HepG2 (cell line): ENCODE measurements at regions not wholly inside any gene's neighbourhood (a gene's known extent, or its start where the extent isn't known, plus 50 kb on each side); places are given as distances from the start of the nearest gene placed in this dataset.

Experiments used
- ATAC-seq: fragments of 200-7000 bp; cut with Tn5 transposase; 3 replicates; pipeline ENCODE4 v1.9.1; 2020; ENCODE audit warnings: mild to moderate bottlenecking, moderate library complexity
- BruUV-seq: library from RNA; stranded (reverse); fragments of 400-500 nt; replicated peaks from 2 replicates; lab custom pipeline; 2021; lab: Mats Ljungman, UMichigan
- CTCF ChIA-PET: fragments of 300-600 bp; formaldehyde crosslinking; extraction: SDS; loops from one replicate; lab custom pipeline; 2021; ENCODE audit warnings: low total read pairs, inconsistent platforms, low intra/inter-chr PET ratio; lab: Yijun Ruan, JAX
- POLR2A ChIA-PET: fragments of 350-600 bp; sonication (Branson Sonifier 250); formaldehyde crosslinking; loops from one replicate; lab custom pipeline; 2020; ENCODE audit warnings: antibody characterized with exemption, inconsistent platforms; lab: Yijun Ruan, JAX
- DNase-seq: peaks from one replicate; pipeline ENCODE4 v3.0.0-alpha.2; 2015; ENCODE audit warnings: low spot score
- FAIRE-seq: peaks from 3 replicates; lab custom pipeline; 2011; peaks lifted over from hg19 to GRCh38; lab: Jason Lieb, UNC
- H2AFZ ChIP-seq: one replicate; pipeline ENCODE4 v1.6.1; 2011; ENCODE audit warnings: low read length, inconsistent platforms
- H3K27ac ChIP-seq: fragments of 300-600 bp; 3 replicates; pipeline ENCODE4 v1.8.0; 2011; ENCODE audit warnings: mixed run types, mild to moderate bottlenecking, mixed read lengths, low read length, inconsistent platforms; ENCODE audit not compliant: insufficient read depth; ENCODE audit errors: extremely low read length
- H3K27me3 ChIP-seq, 2 experiments: fragments of 200-600 bp in 1 of 2; 2 replicates in 1 of 2; 3 replicates in 1 of 2; pipeline versions ENCODE4 v1.6.0 to v1.8.0; 2011; ENCODE audit warnings: low read length in 2 of 2, mild to moderate bottlenecking in 2 of 2, moderate library complexity in 2 of 2, inconsistent platforms in 1 of 2; ENCODE audit not compliant: insufficient read depth in 2 of 2, control insufficient read depth in 1 of 2
- H3K36me3 ChIP-seq, 2 experiments: fragments of 200-600 bp in 1 of 2; replicated peaks in 1 of 2; 2 replicates in 1 of 2; 3 replicates in 1 of 2; pipeline versions ENCODE4 v1.5.1 to v1.8.0; 2011; ENCODE audit warnings: low read length in 2 of 2, inconsistent platforms in 1 of 2; ENCODE audit not compliant: insufficient read depth in 2 of 2, control insufficient read depth in 1 of 2
- H3K4me1 ChIP-seq: 2 replicates; pipeline ENCODE4 v1.5.1; 2012; ENCODE audit warnings: low read length, inconsistent platforms; ENCODE audit not compliant: insufficient read depth
- H3K4me2 ChIP-seq: 2 replicates; pipeline ENCODE4 v1.6.0; 2011; ENCODE audit warnings: low read depth, low read length, inconsistent platforms
- H3K4me3 ChIP-seq, 3 experiments: fragments of 200-600 bp in 1 of 3; sonication (generic), shearing (Covaris generic) in 1 of 3; replicated peaks in 1 of 3; 2 replicates each; pipeline ENCODE4 v1.5.1; 2011 to 2016; ENCODE audit warnings: low read length in 3 of 3, inconsistent platforms in 2 of 3, low read depth in 2 of 3, mild to moderate bottlenecking in 2 of 3, control low read depth in 1 of 3, mixed read lengths in 1 of 3; ENCODE audit not compliant: insufficient read depth in 1 of 3
- H3K79me2 ChIP-seq: one replicate; pipeline ENCODE4 v1.6.1; 2011; ENCODE audit warnings: low read length, inconsistent platforms; ENCODE audit not compliant: insufficient read depth
- H3K9ac ChIP-seq: 2 replicates; pipeline ENCODE4 v1.6.0; 2011; ENCODE audit warnings: mild to moderate bottlenecking, low read depth, low read length, inconsistent platforms; ENCODE audit not compliant: insufficient read depth
- H3K9me3 ChIP-seq: 2 replicates; pipeline ENCODE4 v1.5.1; 2012; ENCODE audit warnings: mild to moderate bottlenecking, low read length
- H4K20me1 ChIP-seq: 2 replicates; pipeline ENCODE4 v1.6.0; 2011; ENCODE audit warnings: inconsistent platforms, mild to moderate bottlenecking, low read length, moderate library complexity; ENCODE audit not compliant: insufficient read depth
- ATF7 ChIP-seq, 2 experiments: fragments of 450-650 bp in 1 of 2; sonication (generic) in 1 of 2; formaldehyde crosslinking in 1 of 2; IDR thresholded peaks; 2 replicates each; pipeline versions ENCODE4 v1.4.0 to v1.6.1; 2016 to 2020; ENCODE audit warnings: antibody characterized with exemption in 1 of 2, mild to moderate bottlenecking in 1 of 2, missing genetic modification reagents in 1 of 2
- ATM ChIP-seq: fragments of 450-650 bp; IDR thresholded peaks from 2 replicates; pipeline ENCODE4 v1.7.1; 2017; ENCODE audit warnings: mild to moderate bottlenecking, borderline replicate concordance
- BCLAF1 ChIP-seq: fragments of 450-650 bp; IDR thresholded peaks from 2 replicates; pipeline ENCODE4 v1.6.1; 2017; ENCODE audit warnings: mild to moderate bottlenecking
- CHD2 ChIP-seq: IDR thresholded peaks from 2 replicates; pipeline ENCODE4 v1.6.1; 2011; ENCODE audit warnings: low read depth, low read length, improper control_type of control experiment
- ZNF34 ChIP-seq: sonication (generic); formaldehyde crosslinking; IDR thresholded peaks from 2 replicates; pipeline ENCODE4 v1.4.0; 2020; ENCODE audit warnings: mild to moderate bottlenecking, missing genetic modification reagents, borderline replicate concordance
- ZNF430 ChIP-seq: sonication (generic); formaldehyde crosslinking; IDR thresholded peaks from 2 replicates; pipeline ENCODE4 v1.9.0; 2021; ENCODE audit warnings: mild to moderate bottlenecking, missing genetic modification reagents
- WGBS: methylation state at CpG from one replicate; pipeline ENCODE4 v1.1.6; 2017; ENCODE audit warnings: low lambda C conversion rate; 5-methylcytosine and 5-hydroxymethylcytosine counted together
- in situ Hi-C: cut with HindIII; loops from 2 replicates; pipeline ENCODE4 v1.10.0; 2017; ENCODE audit warnings: low pct_unique_long_range_greater_than_20kb; ENCODE audit not compliant: extremely low pct_ligation_motif_present
- intact Hi-C: fragments of 100-400 bp; cut with micrococcal nuclease; formaldehyde crosslinking; loops from one replicate; pipeline ENCODE4 v1.10.0; 2022; ENCODE audit not compliant: unreplicated experiment
- TF ChIP-seq, protein P1 (sequence below): sonication (generic); formaldehyde crosslinking; IDR thresholded peaks from 2 replicates; pipeline ENCODE4 v1.9.0; 2021; ENCODE audit warnings: mild to moderate bottlenecking, missing genetic modification reagents

DNA sequence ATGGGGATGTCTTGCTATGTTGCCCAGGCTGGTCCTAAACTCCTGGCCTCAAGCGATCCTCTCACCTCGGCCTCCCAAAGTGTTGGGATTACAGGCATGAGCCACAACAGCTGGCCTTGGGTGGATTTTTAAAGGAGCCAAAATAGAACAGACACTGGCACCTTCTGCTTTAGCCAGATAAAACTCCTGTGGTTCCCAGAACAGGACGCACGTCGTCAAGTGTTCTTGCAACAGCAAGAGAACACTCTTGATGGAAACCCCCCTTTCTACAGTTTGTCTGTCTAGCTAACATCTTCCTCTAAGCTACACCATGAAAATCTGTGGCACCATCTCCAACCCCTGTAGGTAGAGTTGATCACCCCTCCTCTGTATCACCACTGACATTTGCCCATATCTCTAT is 122.6 kb downstream of the NPIPB5 start:
- Histone ChIP-seq H2AFZ (no peak overlapping the region), H3K4me3 (no peak overlapping the region), H3K27me3 (peaks cover 0 to 16% of the 10 kb centered on the region in 2 experiments; a peak in 2 of 5 replicates), H3K27ac (no peak overlapping the region), H3K79me2 (no peaks in the 10 kb centered on the region), H3K4me2 (no peak overlapping the region), H4K20me1 (no peaks in the 10 kb centered on the region), H3K36me3 (no peaks in the 10 kb centered on the region), H3K9ac (no peak overlapping the region), H3K4me1 (no peaks in the 10 kb centered on the region), H3K9me3 (no peaks in the 10 kb centered on the region)
- intact Hi-C loops: loop anchor here (10.0 kb wide), 1 partner anchor 1058 kb away; no protein-coding TSS in a partner anchor
- no TSS peak for BruUV-seq
- ATAC-seq: no peak
- FAIRE-seq: no peak
- no peak for DNase-seq
- ChIA-PET POLR2A (no interaction called here), CTCF (no interaction called here)
- TF ChIP-seq ATF7 (IDR thresholded peaks at IDR 0.05) (no peak), ATF7 (CRISPR knock-in tag; IDR thresholded peaks at IDR 0.05) (no peak), ZNF430 (no peak), ATM (no peak), ZNF34 (CRISPR knock-in tag) (0 out of 2 replicates have a peak, but pooled peaks have one; percentile 46), CHD2 (no peak), BCLAF1 (no peak)
- TF ChIP-seq, protein P1, sequence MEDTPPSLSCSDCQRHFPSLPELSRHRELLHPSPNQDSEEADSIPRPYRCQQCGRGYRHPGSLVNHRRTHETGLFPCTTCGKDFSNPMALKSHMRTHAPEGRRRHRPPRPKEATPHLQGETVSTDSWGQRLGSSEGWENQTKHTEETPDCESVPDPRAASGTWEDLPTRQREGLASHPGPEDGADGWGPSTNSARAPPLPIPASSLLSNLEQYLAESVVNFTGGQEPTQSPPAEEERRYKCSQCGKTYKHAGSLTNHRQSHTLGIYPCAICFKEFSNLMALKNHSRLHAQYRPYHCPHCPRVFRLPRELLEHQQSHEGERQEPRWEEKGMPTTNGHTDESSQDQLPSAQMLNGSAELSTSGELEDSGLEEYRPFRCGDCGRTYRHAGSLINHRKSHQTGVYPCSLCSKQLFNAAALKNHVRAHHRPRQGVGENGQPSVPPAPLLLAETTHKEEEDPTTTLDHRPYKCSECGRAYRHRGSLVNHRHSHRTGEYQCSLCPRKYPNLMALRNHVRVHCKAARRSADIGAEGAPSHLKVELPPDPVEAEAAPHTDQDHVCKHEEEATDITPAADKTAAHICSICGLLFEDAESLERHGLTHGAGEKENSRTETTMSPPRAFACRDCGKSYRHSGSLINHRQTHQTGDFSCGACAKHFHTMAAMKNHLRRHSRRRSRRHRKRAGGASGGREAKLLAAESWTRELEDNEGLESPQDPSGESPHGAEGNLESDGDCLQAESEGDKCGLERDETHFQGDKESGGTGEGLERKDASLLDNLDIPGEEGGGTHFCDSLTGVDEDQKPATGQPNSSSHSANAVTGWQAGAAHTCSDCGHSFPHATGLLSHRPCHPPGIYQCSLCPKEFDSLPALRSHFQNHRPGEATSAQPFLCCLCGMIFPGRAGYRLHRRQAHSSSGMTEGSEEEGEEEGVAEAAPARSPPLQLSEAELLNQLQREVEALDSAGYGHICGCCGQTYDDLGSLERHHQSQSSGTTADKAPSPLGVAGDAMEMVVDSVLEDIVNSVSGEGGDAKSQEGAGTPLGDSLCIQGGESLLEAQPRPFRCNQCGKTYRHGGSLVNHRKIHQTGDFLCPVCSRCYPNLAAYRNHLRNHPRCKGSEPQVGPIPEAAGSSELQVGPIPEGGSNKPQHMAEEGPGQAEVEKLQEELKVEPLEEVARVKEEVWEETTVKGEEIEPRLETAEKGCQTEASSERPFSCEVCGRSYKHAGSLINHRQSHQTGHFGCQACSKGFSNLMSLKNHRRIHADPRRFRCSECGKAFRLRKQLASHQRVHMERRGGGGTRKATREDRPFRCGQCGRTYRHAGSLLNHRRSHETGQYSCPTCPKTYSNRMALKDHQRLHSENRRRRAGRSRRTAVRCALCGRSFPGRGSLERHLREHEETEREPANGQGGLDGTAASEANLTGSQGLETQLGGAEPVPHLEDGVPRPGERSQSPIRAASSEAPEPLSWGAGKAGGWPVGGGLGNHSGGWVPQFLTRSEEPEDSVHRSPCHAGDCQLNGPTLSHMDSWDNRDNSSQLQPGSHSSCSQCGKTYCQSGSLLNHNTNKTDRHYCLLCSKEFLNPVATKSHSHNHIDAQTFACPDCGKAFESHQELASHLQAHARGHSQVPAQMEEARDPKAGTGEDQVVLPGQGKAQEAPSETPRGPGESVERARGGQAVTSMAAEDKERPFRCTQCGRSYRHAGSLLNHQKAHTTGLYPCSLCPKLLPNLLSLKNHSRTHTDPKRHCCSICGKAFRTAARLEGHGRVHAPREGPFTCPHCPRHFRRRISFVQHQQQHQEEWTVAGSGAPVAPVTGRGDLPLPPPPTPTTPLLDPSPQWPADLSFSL: peak; percentile 23; the same call in 1 of the 2 replicates
- in situ Hi-C loops: no loop called here
- 36% methylated on average over 5 of the region's 5 CpGs for WGBS
